Gastroesophageal sphincter (tissue), 4 donors: ENCODE measurements at regions not wholly inside any gene's neighbourhood (a gene's known extent, or its start where the extent isn't known, plus 50 kb on each side); places are given as distances from the start of the nearest gene placed in this dataset.

Experiments
- ATAC-seq: fragments of 150-250 bp; one replicate; pipeline ENCODE4 v1.9.1; 2016; ENCODE audit warnings: mild to moderate bottlenecking, moderate library complexity
- H3K27ac ChIP-seq, 4 donors: fragments of 200-600 bp; sonication (generic) in 3 of 4; 1 replicate in 3 of 4; 2 replicates in 1 of 4; pipeline ENCODE4 v1.5.1; 2016 to 2019
- H3K27me3 ChIP-seq: fragments of 200-600 bp; sonication (generic); one replicate; pipeline ENCODE4 v1.5.1; 2019
- H3K36me3 ChIP-seq, 2 donors: fragments of 200-600 bp; sonication (generic); one replicate each; pipeline ENCODE4 v1.5.1; 2019; ENCODE audit warnings: control low read depth in 1 of 2
- H3K4me1 ChIP-seq, 3 donors: fragments of 200-600 bp; sonication (generic); 1 replicate in 2 of 3; 2 replicates in 1 of 3; pipeline ENCODE4 v1.5.1; 2016 to 2019; ENCODE audit warnings: control low read depth in 2 of 3
- H3K4me3 ChIP-seq, 2 donors: fragments of 200-600 bp; sonication (generic); one replicate each; pipeline ENCODE4 v1.5.1; 2019; ENCODE audit warnings: mild to moderate bottlenecking in 1 of 2, moderate library complexity in 1 of 2
- H3K9me3 ChIP-seq, 3 donors: fragments of 200-600 bp; sonication (generic); one replicate each; pipeline ENCODE4 v1.5.1; 2017 to 2019; ENCODE audit warnings: control low read depth in 2 of 3
- CTCF ChIP-seq, 4 experiments: fragments of 200-600 bp in 2 of 4; fragments of 450-650 bp in 2 of 4; sonication (generic) in 1 of 4; IDR thresholded peaks; one replicate each; pipeline ENCODE4 v1.5.1; 2017 to 2019; ENCODE audit warnings: antibody characterized with exemption in 4 of 4, mild to moderate bottlenecking in 2 of 4, moderate library complexity in 2 of 4
- EP300 ChIP-seq: sonication (generic); formaldehyde crosslinking; IDR thresholded peaks from one replicate; pipeline ENCODE4 v1.6.1; 2017; ENCODE audit warnings: antibody characterized with exemption, mild to moderate bottlenecking
- POLR2A ChIP-seq, 2 donors: fragments of 450-650 bp; IDR thresholded peaks; one replicate each; pipeline ENCODE4 v1.6.1; 2017; ENCODE audit warnings: antibody characterized with exemption in 2 of 2, mild to moderate bottlenecking in 2 of 2, moderate library complexity in 1 of 2
- POLR2AphosphoS5 ChIP-seq: sonication (generic); formaldehyde crosslinking; IDR thresholded peaks from one replicate; pipeline ENCODE4 v1.6.1; 2017; ENCODE audit warnings: antibody characterized with exemption
- WGBS, 2 donors: methylation state at CpG; one replicate each; pipeline ENCODE4 v1.1.5; 2018; ENCODE audit warnings: low coverage in 1 of 2; 5-methylcytosine and 5-hydroxymethylcytosine counted together

- H3K27ac ChIP-seq, result no peak overlapping the region
- H3K4me1 ChIP-seq, result no peaks in the 10 kb centered on the region
- no CpG with 5 or more reads among the region's 1 CpG for WGBS, 2 donors
- H3K27me3 ChIP-seq, result no peaks in the 10 kb centered on the region
- TF ChIP-seq POLR2A (IDR thresholded peaks at IDR 0.05) (no peak), CTCF (IDR thresholded peaks at IDR 0.05) (no peak), EP300 (no peak), POLR2AphosphoS5 (no peak)
- ATAC-seq, result no peak
- no peaks in the 10 kb centered on the region for H3K9me3 ChIP-seq
- no peaks in the 10 kb centered on the region for H3K36me3 ChIP-seq
- no peak overlapping the region for H3K4me3 ChIP-seq
Measured at GRCh38 chr7:49038821-49039358, 114.5 kb downstream of the CDC14C start.

GRCh38 chr7:49060743-49061142 is 136.4 kb downstream of the CDC14C start:
- 92 to 94% methylated on average over 2 to 3 of the region's 3 CpGs for WGBS, 2 donors
- H3K9me3 ChIP-seq, result no peaks in the 10 kb centered on the region
- no peak overlapping the region for H3K4me3 ChIP-seq
- TF ChIP-seq CTCF (IDR thresholded peaks at IDR 0.05) (no peak), EP300 (no peak), POLR2AphosphoS5 (no peak), POLR2A (IDR thresholded peaks at IDR 0.05) (no peak)
- no peaks in the 10 kb centered on the region for H3K36me3 ChIP-seq
- H3K4me1 ChIP-seq, result no peaks in the 10 kb centered on the region
- no peak for ATAC-seq
- no peaks in the 10 kb centered on the region for H3K27me3 ChIP-seq
- H3K27ac ChIP-seq, result no peak overlapping the region

- WGBS, 2 donors, result 57 to 67% methylated on average over 2 of the region's 2 CpGs
Measured at GRCh38 chr7:49074538-49074937, 150.2 kb downstream of the CDC14C start.

GRCh38 chr7:49080896-49081475 is 156.6 kb downstream of the CDC14C start:
- no peak for ATAC-seq

More at GRCh38 chr7:49074538-49074937, 150.2 kb downstream of the CDC14C start:
- no peak overlapping the region for H3K4me3 ChIP-seq
- H3K27me3 ChIP-seq, result no peaks in the 10 kb centered on the region
- TF ChIP-seq CTCF (IDR thresholded peaks at IDR 0.05) (no peak), POLR2A (IDR thresholded peaks at IDR 0.05) (no peak), POLR2AphosphoS5 (no peak), EP300 (no peak)
- no peaks in the 10 kb centered on the region for H3K9me3 ChIP-seq
- ATAC-seq, result no peak
- no peak overlapping the region for H3K27ac ChIP-seq
- H3K4me1 ChIP-seq, result no peaks in the 10 kb centered on the region
- no peaks in the 10 kb centered on the region for H3K36me3 ChIP-seq

More at GRCh38 chr7:49080896-49081475, 156.6 kb downstream of the CDC14C start:
- H3K4me1 ChIP-seq, result no peaks in the 10 kb centered on the region
- WGBS, 2 donors, result 86% methylated on average over 2 of the region's 2 CpGs; no CpG with 5 or more reads in 1 of the 2 donors
- no peaks in the 10 kb centered on the region for H3K36me3 ChIP-seq
- TF ChIP-seq POLR2AphosphoS5, result no peak
- no peak for TF ChIP-seq EP300
- TF ChIP-seq CTCF (IDR thresholded peaks at IDR 0.05), result no peak
- no peak for TF ChIP-seq POLR2A (IDR thresholded peaks at IDR 0.05)
- no peak overlapping the region for H3K4me3 ChIP-seq
- H3K9me3 ChIP-seq, result no peaks in the 10 kb centered on the region
- H3K27me3 ChIP-seq, result no peaks in the 10 kb centered on the region
- no peak overlapping the region for H3K27ac ChIP-seq
